SK-N-SH (cell line): ENCODE measurements at regions not wholly inside any gene's neighbourhood (a gene's known extent, or its start where the extent isn't known, plus 50 kb on each side); places are given as distances from the start of the nearest gene placed in this dataset.

ENCODE experiments used
- CTCF ChIA-PET: fragments of 300-600, 350-600 bp; formaldehyde crosslinking; extraction: SDS; loops from one replicate; lab custom pipeline; 2021; lab: Yijun Ruan, JAX
- POLR2A ChIA-PET: fragments of 350-600 bp; sonication (Branson Sonifier 250); formaldehyde crosslinking; extraction: SDS; loops from one replicate; lab custom pipeline; 2020; ENCODE audit warnings: antibody characterized with exemption, inconsistent platforms; lab: Yijun Ruan, JAX
- DNase-seq: peaks from one replicate; pipeline ENCODE4 v3.0.0; 2012
- H2AFZ ChIP-seq: fragments of 200-600 bp; sonication (generic); 2 replicates; pipeline ENCODE4 v1.8.1; 2016; ENCODE audit warnings: antibody characterized with exemption, mild to moderate bottlenecking, low read depth
- H3F3A ChIP-seq: fragments of 200-600 bp; sonication (generic); replicated peaks from 2 replicates; pipeline ENCODE3; 2016; ENCODE audit warnings: antibody characterized with exemption, mild to moderate bottlenecking; ENCODE audit not compliant: insufficient read depth
- H3K27ac ChIP-seq, 2 experiments: fragments of 200-500 bp in 1 of 2; fragments of 200-600 bp in 1 of 2; sonication (Bioruptor generic) in 1 of 2; sonication (generic), shearing (Covaris generic) in 1 of 2; 2 replicates each; pipeline versions ENCODE4 v1.5.1 to v1.6.1; 2014 to 2016; ENCODE audit warnings: low read depth in 2 of 2, inconsistent platforms in 1 of 2, low read length in 1 of 2, mild to moderate bottlenecking in 1 of 2, mixed read lengths in 1 of 2
- H3K27me3 ChIP-seq: fragments of 200-600 bp; sonication (generic), shearing (Covaris generic); 2 replicates; pipeline ENCODE4 v1.6.1; 2016; ENCODE audit warnings: mixed run types; ENCODE audit not compliant: insufficient read depth
- H3K36me3 ChIP-seq, 2 experiments: fragments of 200-500 bp in 1 of 2; fragments of 200-600 bp in 1 of 2; sonication (Bioruptor generic) in 1 of 2; sonication (generic) in 1 of 2; replicated peaks in 1 of 2; 2 replicates each; pipeline versions ENCODE3 to v1.5.1; 2014 to 2016; ENCODE audit warnings: low read length in 1 of 2, mild to moderate bottlenecking in 1 of 2; ENCODE audit not compliant: insufficient read depth in 2 of 2, control insufficient read depth in 1 of 2
- H3K4me1 ChIP-seq, 2 experiments: fragments of 200-500 bp in 1 of 2; fragments of 200-600 bp in 1 of 2; sonication (Bioruptor generic) in 1 of 2; sonication (generic), shearing (Covaris generic) in 1 of 2; 2 replicates each; pipeline versions ENCODE4 v1.5.1 to v1.6.1; 2014 to 2016; ENCODE audit warnings: low read depth in 1 of 2, low read length in 1 of 2, mixed run types in 1 of 2; ENCODE audit not compliant: insufficient read depth in 2 of 2, control insufficient read depth in 1 of 2
- H3K4me2 ChIP-seq: fragments of 200-600 bp; sonication (generic), shearing (Covaris generic); 2 replicates; pipeline ENCODE4 v1.6.1; 2017; ENCODE audit warnings: mixed run types
- H3K4me3 ChIP-seq, 2 experiments: fragments of 200-500 bp in 1 of 2; fragments of 200-600 bp in 1 of 2; sonication (Bioruptor generic) in 1 of 2; sonication (generic), shearing (Covaris generic) in 1 of 2; 2 replicates each; pipeline versions ENCODE4 v1.5.1 to v1.8.1; 2014 to 2016; ENCODE audit warnings: low read depth in 2 of 2, inconsistent platforms in 1 of 2, low read length in 1 of 2, mild to moderate bottlenecking in 1 of 2, mixed read lengths in 1 of 2, moderate library complexity in 1 of 2
- H3K79me2 ChIP-seq: fragments of 200-600 bp; sonication (generic); 2 replicates; pipeline ENCODE4 v1.8.1; 2017; ENCODE audit warnings: mild to moderate bottlenecking; ENCODE audit not compliant: insufficient read depth
- H3K9ac ChIP-seq: fragments of 200-600 bp; sonication (generic); 2 replicates; pipeline ENCODE4 v1.6.1; 2017; ENCODE audit warnings: mixed run types
- H3K9me2 ChIP-seq: fragments of 200-600 bp; sonication (generic); 2 replicates; pipeline ENCODE4 v1.6.1; 2017; ENCODE audit warnings: mixed run types
- H3K9me3 ChIP-seq: fragments of 200-600 bp; sonication (generic); 2 replicates; pipeline ENCODE4 v1.6.1; 2017; ENCODE audit warnings: mixed run types, mild to moderate bottlenecking, moderate library complexity
- H4K20me1 ChIP-seq: fragments of 200-600 bp; sonication (generic); 2 replicates; pipeline ENCODE4 v1.6.1; 2017; ENCODE audit warnings: mild to moderate bottlenecking, mixed run types; ENCODE audit not compliant: insufficient read depth
- FOXM1 ChIP-seq: IDR thresholded peaks from 2 replicates; pipeline ENCODE4 v1.4.0; 2012; ENCODE audit warnings: low read depth, mild to moderate bottlenecking
- GATA2 ChIP-seq: sonication (generic); formaldehyde crosslinking; IDR thresholded peaks from 2 replicates; pipeline ENCODE4 v1.5.0; 2020; ENCODE audit warnings: mild to moderate bottlenecking, missing genetic modification reagents
- MEF2A ChIP-seq: IDR thresholded peaks from 2 replicates; pipeline ENCODE4 v1.4.0; 2012; ENCODE audit warnings: low read depth, borderline replicate concordance
- NFIC ChIP-seq: IDR thresholded peaks from 2 replicates; pipeline ENCODE4 v1.4.0; 2012; ENCODE audit warnings: borderline replicate concordance
- PBX3 ChIP-seq: IDR thresholded peaks from 2 replicates; pipeline ENCODE4; 2012
- POLR2AphosphoS5 ChIP-seq: IDR thresholded peaks from 2 replicates; pipeline ENCODE4 v1.6.1; 2012; ENCODE audit warnings: low read depth, low read length
- RCOR1 ChIP-seq: fragments of 150-350 bp; IDR thresholded peaks from 2 replicates; pipeline ENCODE4 v1.6.1; 2017; ENCODE audit warnings: antibody characterized with exemption, low read length
- RFX5 ChIP-seq: IDR thresholded peaks from 2 replicates; pipeline ENCODE4 v1.6.1; 2012; ENCODE audit warnings: mild to moderate bottlenecking, improper control_type of control experiment, low read length
- SIN3A ChIP-seq: IDR thresholded peaks from 2 replicates; pipeline ENCODE4 v1.6.1; 2012; ENCODE audit warnings: low read depth, mild to moderate bottlenecking, low read length, moderate library complexity, borderline replicate concordance
- SMC3 ChIP-seq: IDR thresholded peaks from 2 replicates; pipeline ENCODE4 v1.6.1; 2012; ENCODE audit warnings: low read depth, low read length, improper control_type of control experiment
- TCF12 ChIP-seq: IDR thresholded peaks from 2 replicates; pipeline ENCODE4 v1.4.0; 2012
- YY1 ChIP-seq: IDR thresholded peaks from 2 replicates; pipeline ENCODE4 v1.4.0; 2012; ENCODE audit warnings: low read depth, mild to moderate bottlenecking
- ZBTB33 ChIP-seq: IDR thresholded peaks from 2 replicates; pipeline ENCODE4 v1.4.0; 2012; ENCODE audit warnings: low read depth, borderline replicate concordance
- WGBS: methylation state at CpG from one replicate; pipeline ENCODE4 v1.1.6; 2017; ENCODE audit warnings: low lambda C conversion rate; 5-methylcytosine and 5-hydroxymethylcytosine counted together
- TF ChIP-seq, protein P1 (sequence below): IDR thresholded peaks from 2 replicates; pipeline ENCODE4 v1.4.0; 2012; ENCODE audit warnings: low read depth, borderline replicate concordance
- TF ChIP-seq, protein P2 (sequence below): fragments of 150-350 bp; IDR thresholded peaks from 2 replicates; pipeline ENCODE4 v1.6.1; 2017; ENCODE audit warnings: antibody characterized with exemption, low read length, low read depth, borderline replicate concordance

DNA sequence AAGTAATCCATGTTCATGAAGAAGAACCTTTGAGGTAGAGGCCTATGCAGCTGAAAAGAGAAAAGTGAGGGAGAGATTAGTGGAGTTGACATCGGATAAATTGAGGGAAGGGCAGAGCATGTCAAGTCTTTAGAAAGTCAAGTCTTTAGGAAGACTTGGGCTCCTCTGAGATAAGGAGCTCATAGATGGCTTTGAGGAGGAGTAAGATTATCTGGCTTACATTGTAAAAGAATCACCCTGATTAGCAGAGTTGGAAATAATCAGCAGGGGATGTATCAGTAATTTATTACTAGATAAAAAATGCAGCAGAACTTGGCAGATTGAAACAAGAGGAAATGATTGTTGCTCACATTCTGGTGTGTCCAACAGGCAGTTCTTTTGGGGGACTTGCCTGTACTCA, 727.2 kb upstream of the WWC1 start:
- Histone ChIP-seq H3K4me1 (no peaks in the 10 kb centered on the region), H3K27ac (no peak overlapping the region), H2AFZ (no peak overlapping the region), H3K9ac (no peak overlapping the region), H3K9me2 (no peaks in the 10 kb centered on the region), H3K27me3 (no peaks in the 10 kb centered on the region), H3K4me2 (no peak overlapping the region), H3K9me3 (no peaks in the 10 kb centered on the region), H3K4me3 (no peak overlapping the region), H3F3A (no peaks in the 10 kb centered on the region), H3K36me3 (no peaks in the 10 kb centered on the region), H3K79me2 (no peaks in the 10 kb centered on the region), H4K20me1 (no peaks in the 10 kb centered on the region)
- WGBS = 86% methylated on average over 1 of the region's 1 CpG
- no peak for TF ChIP-seq NFIC
- TF ChIP-seq FOXM1 = no peak
- TF ChIP-seq GATA2 (CRISPR knock-in tag) = no peak
- TF ChIP-seq RFX5 = no peak
- TF ChIP-seq, protein P1, sequence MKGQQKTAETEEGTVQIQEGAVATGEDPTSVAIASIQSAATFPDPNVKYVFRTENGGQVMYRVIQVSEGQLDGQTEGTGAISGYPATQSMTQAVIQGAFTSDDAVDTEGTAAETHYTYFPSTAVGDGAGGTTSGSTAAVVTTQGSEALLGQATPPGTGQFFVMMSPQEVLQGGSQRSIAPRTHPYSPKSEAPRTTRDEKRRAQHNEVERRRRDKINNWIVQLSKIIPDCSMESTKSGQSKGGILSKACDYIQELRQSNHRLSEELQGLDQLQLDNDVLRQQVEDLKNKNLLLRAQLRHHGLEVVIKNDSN = no peak
- no peak for TF ChIP-seq MEF2A
- TF ChIP-seq PBX3 = no peak
- TF ChIP-seq, protein P2, sequence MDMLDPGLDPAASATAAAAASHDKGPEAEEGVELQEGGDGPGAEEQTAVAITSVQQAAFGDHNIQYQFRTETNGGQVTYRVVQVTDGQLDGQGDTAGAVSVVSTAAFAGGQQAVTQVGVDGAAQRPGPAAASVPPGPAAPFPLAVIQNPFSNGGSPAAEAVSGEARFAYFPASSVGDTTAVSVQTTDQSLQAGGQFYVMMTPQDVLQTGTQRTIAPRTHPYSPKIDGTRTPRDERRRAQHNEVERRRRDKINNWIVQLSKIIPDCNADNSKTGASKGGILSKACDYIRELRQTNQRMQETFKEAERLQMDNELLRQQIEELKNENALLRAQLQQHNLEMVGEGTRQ = no peak
- TF ChIP-seq SMC3 = no peak
- no peak for TF ChIP-seq RCOR1
- no peak for TF ChIP-seq YY1
- no peak for TF ChIP-seq TCF12
- TF ChIP-seq SIN3A = no peak
- no peak for TF ChIP-seq POLR2AphosphoS5
- no peak for TF ChIP-seq ZBTB33
- DNase-seq = no peak
- POLR2A ChIA-PET = no interaction called here
- CTCF ChIA-PET = no interaction called here
